UCSD-AML1 (cell line): ENCODE measurements at regions not wholly inside any gene's neighbourhood (a gene's known extent, or its start where the extent isn't known, plus 50 kb on each side); places are given as distances from the start of the nearest gene placed in this dataset.
"Not testable (repeated sequence)": the region's sequence is repeated elsewhere in the genome, so short reads cannot be mapped to it uniquely, and the experiment has no call there.

Source experiments
- DNase-seq: peaks from one replicate; lab custom pipeline; 2025; ENCODE audit not compliant: unreplicated experiment; lab: John Stamatoyannopoulos, UW

DNA sequence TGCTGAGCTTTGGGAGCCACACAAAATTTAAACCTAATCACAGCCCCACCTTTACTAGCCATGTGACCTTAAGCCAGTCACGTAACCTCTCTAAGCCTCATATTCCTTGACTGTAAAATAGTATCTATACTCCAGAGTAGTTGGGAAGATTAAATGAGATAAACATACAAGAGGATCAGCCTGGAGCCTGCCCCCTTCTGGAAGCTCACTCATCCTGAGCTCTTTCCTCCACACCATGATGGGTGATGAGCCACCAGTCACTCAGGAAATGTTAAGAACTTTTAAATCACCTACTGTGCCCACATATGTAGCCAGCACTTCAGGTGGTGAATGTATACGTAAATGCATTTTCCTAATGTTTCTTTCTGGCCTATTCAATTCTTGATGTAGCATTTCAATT, 195.9 kb upstream of the DDX18 start:
- no peak for DNase-seq

DNA sequence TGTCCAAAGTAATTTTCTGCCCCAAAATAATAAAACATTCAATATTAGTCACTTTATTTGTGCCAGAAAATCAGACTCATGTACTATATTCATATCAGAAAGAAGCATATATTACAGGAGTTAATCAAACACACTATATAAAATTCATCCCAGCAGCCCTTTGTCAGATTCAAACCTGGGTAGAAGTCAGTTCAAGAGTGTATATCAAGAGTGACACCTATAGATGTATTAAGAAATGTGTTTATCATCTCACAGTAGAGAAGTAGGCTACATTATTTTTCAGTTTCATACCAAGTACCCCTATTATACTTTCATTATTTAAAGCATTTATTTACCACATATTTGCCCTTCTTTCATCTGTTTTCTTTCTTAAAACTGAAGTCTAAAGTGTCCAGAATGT, 193.2 kb upstream of the DDX18 start:
- no peak for DNase-seq

DNA sequence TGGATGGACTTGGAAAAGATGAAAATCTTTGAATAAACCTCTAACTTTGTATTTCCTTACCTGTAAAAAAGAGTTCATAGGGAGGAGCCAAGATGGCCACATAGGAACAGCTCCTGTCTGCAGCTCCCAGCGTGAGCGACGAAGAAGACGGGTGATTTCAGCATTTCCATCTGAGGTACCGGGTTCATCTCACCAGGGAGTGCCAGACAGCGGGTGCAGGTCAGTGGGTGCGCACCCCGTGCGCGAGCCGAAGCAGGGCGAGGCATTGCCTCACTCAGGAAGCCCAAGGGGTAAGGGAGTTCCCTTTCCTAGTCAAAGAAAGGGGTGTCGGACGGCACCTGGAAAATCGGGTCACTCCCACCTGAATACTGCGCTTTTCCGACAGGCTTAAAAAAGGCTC, 191.3 kb upstream of the DDX18 start:
- not testable (repeated sequence) for DNase-seq

DNA sequence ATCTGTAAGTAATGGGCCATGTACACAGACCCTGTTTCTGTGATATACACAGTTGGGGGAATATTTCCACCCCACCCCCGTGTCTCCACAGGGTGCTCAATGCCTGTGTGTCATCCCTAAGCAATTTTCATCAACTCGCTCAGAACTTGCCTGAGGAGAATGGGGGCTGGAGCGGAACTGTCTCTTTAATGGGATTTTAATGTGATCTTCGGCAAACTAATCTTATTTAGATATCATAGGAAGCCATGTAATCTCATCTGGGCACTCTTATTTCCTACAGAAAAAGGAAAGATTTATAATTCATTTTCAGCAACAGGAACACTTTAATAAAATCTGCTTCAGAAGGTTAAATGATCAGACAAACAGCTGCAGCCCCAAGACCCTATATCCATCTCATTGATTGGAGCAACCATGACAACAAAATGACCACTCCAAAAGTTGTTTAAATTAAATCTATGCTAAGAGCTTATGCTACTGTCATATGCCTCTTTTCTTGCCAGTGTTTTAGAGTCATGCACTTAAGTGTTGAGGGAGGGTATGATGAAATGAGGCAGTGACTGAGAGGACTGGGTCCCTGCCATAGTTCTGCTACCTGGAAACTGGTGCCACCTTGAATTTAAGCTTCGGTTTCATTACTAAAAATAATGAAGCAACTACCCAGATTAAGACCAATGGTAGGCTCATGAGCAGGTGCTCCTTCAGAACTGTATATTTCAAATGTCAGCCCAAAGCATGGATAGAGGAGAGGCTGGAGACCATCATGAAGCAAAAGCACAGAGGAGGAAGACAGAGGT, 183.1 kb upstream of the DDX18 start:
- DNase-seq: no peak

DNA sequence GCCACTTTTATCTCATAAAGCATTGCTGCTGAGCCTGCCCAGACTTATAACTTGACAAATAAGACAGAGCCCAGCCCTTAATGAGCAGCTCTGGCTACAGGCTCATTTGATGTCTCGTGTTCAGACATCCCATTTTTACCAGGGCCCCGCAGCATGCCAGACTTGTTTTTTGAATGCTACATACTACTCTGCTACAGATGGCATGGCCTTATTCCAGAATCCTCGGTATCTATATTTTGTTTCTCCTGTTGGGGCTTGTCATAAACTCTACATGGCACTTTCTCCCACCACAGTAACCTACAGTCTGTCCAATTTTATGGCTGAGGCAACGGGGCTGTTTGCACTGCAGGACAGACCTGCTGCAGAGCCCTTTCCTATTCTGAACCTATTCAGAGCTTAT, 179.0 kb upstream of the DDX18 start:
- DNase-seq: no peak

DNA sequence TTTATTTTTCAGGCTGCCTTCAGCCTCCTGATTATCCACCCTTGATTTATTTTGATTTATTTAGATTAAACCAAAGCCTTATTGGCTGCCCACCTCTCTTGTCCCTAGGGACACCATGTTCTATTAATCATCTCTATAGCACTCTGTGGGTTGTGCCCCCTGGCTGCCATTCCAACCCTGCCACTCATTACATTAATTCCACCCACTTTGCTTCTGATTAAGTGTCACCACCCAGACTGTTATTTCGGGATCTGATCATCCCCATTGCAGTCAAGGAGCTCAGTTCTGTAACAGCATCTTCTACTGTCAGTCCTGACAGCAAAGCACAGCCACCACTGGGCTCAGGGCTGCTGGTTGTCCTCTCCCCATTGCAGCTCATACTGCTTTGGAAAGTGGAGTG, 175.1 kb upstream of the DDX18 start:
- DNase-seq: no peak

DNA sequence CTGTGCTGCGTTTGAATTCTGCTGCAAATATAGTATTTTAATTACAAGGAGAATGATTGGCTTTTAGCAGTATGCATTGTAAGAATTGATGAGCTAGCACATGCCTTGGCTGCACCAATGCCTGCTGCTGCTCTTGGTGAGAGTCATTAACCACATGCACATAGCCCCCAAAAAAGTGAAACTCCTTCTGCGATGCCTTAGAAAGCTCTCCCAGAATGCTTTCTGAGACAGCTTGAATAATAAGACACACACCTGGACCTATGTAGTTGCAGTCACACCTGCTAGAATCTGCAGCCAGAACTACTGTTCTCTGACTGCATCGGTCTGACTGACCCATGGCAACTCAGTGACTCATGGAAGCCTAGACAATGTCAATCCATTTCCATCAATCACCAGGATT, 170.1 kb upstream of the DDX18 start:
- no peak for DNase-seq

DNA sequence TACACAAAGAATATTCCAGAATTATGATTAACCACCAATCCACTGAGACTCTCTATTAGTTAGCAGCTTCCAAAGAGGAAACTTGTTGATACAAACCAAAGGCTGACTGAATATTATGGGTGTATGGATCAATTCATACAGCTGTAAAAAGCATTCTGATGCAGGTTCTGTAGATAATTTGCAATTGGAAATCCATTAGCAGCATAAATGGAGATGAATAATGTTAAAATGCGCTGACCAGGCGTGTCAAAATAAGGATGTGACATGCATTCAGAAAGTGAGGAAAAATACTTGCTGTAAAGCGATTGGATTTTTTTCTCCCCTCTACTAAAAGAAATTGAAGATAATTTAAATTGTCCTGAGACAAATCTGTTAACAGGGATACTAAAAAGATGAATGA, 169.0 kb upstream of the DDX18 start:
- no peak for DNase-seq

DNA sequence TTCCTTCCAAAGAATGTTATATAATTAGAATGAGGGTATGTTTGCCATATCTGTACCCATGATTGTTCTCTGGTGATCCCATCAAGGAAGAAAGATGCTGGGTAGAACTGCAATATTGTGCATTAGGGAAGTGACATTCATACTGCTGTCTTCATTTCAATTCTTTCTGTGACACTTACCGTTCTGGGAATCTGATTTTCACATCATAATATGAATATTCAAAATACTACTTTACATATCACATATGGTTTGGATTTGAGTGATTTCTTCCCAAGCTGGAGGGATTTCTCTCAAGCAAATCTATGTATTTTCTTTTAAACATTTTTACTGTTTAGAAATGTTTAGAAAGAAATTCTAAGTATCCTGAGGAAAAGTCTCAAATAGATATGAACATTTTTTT, 168.4 kb upstream of the DDX18 start:
- DNase-seq: no peak

DNA sequence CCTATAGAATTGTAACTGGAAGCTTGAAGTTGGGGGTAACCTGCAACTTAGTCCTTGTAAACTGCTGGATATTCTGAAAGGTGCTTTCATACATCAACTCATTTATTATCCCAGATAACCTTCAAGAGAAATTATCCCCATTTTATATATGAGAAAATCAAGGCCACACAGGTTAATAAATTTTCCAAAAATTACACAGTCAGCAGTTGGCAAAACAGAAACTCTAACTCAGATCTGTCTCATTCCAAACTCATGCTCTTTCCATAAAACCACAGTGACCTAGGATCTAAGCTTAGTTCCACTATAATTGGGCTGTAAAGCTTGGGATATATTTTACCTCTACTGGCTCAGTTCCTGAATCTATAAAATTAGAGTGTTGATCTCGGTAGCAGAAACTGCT, 167.6 kb upstream of the DDX18 start:
- no peak for DNase-seq

DNA sequence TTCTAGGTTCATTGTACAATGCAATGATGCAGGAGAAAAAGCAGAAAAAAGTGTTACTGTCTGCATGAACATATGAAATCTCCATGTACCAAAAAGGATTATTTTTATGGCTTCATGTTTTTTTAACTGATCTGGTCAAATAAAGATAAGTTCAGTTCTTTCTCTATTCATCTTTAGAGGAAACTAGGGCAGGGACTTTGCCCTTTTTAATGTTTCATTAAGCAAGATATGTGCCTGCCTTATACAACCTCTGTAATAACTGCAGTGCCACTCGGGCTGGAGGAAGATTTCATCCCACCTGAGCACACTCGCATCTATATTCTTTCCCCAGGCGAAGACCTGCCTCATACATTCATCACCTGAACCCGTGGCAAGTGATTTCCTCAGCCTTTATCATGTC, 157.9 kb upstream of the DDX18 start:
- no peak for DNase-seq

DNA sequence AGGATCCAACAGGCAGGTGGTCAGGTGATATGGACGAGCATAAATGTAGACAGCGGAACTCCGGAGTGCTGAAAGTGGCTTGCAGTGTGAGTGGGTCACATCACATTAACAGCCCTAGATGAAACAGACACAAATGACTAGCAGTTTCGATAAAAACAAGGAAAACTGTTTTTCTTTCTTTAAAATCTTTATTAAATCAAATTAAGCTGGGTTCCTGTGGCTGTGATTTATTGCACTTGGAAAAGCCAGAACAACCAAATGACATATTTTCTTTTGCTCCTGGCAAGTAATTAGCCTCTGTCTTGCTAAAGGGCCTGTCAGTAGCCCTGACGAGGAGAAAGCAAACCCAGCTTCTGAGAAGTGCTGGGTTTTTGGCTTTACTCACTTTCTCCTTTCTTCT, 152.9 kb upstream of the DDX18 start:
- no peak for DNase-seq

DNA sequence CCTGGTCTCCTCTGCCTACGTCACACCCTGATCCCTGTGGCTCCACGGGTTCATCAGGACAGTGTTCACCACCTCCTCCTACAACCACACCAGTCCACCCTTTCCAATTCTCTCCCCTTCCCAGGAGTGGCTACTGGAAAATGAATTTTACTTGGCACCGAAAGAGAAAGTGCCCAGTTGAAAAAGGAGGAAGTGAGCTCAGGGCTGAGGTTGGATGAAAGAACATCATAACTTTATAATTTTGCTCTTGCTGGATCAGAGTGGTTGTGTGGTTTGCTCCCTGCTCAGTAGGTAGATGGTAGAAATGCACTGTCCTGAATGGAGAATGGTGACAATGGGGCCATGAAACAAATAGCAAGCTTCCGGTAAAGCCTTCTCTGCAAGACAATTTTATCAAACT, 140.3 kb upstream of the DDX18 start:
- DNase-seq: no peak

DNA sequence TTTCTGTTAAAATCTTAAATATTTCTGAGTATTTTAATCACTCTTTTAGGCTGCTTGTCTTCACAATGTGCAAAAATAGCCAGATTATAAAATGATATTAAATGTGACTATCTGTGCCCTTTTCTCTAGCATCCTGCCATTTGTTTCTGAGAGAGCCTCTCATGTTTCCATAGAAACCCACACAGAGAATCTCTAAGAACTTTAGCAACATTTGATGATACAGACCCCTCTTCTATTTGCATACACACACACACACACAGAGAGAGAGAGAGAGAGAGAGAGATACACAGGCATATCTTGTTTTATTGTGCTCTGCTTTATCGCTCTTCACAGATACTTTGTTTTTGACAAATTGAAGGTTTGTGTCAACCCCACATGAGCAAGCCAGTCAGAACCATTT, 134.5 kb upstream of the DDX18 start:
- no peak for DNase-seq

DNA sequence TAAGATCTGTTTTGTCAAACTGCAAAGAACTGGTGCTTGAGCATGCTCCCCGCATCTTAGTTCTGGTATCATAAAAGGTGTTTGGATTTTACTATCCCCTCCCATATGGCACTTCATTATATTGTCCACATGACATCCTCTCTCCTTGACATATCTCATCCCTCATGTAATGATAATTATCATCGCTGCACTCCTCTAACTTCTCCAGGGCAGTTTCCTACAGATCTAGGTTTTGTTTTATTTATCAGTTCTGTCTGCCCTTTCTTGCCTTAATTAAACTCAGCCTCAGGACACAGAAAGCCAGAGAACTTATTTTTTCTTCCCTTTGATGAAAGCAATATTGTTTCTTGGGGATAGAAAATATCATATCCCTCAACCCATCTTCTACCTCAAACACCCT, 129.6 kb upstream of the DDX18 start:
- DNase-seq: no peak

DNA sequence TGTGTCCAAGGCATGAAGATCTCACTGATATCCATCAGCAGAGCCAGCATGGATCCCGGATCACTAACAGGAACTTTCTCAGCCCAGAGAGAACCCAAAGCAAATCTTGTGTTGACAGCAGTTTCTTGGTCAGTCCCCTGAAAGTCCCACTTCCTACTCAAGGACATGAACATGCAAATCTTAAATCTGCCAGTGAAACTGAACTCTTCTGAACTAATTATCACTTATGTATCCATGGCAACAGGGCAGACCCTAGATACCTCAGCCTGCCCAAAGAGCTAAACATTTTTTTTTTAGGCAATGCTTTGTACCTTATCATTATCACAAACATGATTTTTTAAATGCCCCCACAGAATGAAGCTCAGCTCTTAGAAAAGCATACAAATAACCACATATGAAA, 127.8 kb upstream of the DDX18 start:
- no peak for DNase-seq

DNA sequence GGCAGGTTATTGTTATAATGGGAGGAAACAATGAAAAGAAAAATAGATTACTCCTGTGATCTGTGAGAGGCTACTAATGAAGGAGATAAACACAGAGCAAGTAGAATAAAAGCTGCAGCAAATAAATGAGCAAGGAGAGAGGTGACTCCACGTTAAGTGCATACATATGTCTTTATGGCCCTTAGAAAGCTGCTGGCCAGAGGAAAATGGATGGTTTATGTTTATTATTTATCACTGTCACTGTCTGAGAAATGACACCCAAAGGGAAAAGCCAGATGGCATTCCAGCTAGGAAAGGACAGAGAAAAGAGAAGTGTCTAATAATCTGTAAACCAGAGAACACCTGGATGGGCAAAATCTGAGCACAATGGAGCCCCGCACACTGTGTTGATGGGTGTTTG, 122.9 kb upstream of the DDX18 start:
- no peak for DNase-seq

DNA sequence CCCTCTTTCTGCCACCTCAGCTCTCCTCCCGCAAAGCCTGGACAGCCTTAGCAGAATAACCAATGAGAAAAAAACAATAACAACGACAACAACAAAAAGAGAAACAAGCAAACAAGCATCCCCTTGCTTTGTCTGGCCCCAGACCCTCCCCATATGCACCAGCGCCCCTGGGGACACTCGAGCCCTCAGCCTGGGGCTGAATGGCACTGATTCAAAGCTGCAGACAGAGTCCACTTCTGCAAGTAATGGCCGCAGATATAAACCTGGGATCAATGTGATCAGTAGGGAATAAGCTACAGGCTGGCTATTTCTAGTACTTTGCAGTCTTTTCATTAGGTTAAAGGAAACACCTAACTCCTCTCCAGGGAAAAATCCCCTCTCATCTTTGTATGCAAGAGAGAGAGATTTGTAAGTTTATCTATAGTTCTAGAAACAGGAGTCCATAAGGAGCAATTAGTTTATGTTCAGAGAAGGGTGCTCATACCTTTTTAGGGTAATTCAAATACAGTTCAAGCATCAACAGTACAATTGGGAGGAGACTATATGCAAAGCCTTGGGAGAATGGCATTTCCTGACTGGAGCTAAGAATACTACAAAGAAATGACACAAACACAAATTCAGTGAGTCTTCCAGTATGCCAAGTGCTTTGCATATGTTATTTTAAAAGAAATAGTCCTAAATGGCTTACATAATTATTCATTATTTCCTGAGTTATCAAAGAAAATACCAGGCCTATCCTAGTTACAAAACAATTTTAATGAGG, 122.3 kb upstream of the DDX18 start:
- no peak for DNase-seq

DNA sequence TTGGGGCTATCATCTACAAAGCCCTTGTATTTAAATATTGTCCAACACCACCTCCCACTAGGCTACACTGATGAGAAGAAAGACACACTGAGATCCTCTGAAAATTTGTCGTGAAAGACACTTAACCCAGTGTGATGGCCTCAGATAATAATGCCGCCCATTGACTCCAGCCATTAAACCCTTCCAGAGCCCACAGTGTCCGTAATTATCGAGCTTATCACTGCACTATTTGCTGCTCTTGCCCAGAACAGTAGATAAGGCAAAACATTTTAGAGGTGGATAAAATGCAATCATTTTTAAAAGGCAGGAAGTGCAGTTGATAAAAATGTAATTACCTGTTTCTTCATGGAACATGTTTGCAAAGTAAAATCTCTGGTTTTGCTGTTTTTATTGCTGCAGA, 121.3 kb upstream of the DDX18 start:
- no peak for DNase-seq

DNA sequence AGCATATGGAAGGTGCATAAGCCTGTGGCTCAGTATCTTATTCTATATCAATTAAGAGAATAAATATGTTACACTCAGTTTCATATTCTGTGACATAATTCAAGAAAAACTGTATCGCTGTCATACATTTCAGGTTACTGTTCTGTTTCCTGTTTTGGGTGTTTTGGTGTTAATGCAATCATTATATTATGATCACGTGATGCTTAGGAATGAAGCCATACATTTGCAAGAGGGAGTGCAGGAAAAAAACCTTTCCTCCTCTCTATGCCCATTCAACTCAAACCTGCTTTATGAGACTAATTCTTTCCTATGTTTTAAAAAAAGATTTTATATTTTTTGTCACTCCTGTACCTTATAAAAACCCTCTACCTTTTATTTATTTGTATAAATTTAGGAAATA, 120.8 kb upstream of the DDX18 start:
- DNase-seq: no peak

DNA sequence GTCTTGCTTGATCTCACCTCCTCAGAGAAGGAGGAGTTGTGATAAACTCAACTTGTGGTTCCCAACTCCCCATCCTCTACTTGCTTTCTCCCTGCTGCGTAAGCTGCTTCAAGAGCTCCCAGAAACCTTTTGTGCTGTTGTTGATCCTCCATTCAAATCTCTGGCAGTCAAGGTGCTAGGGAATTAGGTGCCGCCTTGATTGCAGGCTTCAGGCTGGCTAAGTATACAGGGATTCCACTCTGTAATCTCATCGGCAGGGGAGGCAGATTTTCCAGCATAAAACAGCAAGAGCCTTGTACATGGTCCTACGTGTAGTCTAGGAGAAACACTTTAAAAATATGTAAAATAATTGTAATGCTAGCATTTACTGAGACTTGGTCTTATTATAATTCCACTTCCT, 116.2 kb upstream of the DDX18 start:
- DNase-seq: no peak

DNA sequence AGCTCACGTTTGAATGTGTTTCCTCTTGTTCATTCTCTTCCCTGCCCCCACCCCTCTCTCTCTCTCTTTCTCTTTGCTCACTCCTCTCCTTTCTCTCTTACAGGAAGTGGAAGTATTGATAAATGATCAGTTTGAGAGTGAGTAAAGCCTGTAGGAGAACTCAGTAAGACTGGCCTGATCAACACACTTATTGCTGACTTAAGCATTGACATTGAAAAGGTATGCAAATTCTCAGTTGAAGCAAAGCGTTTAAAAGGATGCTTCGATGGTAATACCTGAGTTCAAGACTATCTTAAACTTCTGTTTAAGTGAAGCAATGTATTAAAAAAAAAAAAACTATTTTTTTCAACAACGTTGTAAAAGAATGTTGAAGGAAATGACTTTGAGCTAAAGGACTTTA, 115.7 kb upstream of the DDX18 start:
- DNase-seq: no peak

DNA sequence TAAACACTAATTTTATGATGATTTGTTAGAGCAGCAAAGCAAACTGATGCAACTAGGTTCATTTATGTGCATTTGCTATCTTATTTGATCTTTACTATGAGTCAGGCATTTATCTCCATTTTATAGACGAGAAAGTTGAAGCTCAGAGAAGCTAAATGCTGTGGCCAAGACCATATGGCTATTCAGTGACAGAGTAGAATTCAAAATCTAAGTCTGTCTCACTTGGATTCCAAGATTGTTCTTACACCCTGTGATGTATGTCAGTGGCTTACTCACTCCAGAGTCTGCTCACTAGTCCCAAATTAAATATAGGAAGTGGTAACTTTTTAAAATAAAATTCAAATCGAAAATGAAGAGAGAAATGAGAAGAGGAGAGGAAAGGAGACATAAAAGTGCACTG, 114.0 kb upstream of the DDX18 start:
- DNase-seq: no peak
